ENCODE measurements at regions not wholly inside any gene's neighbourhood (a gene's known extent, or its start where the extent isn't known, plus 50 kb on each side); places are given as distances from the start of the nearest gene placed in this dataset.

- no peak for DNase-seq (ENCODE audit: low read depth in 1 of 2, low spot score in 1 of 2)
These were observed 135.5 kb upstream of the COL8A1 start for GRCh38 chr3:99502871-99503270.

- no peak for DNase-seq (ENCODE audit: low read depth in 1 of 2, low spot score in 1 of 2)
These were observed 137.9 kb upstream of the COL8A1 start for GRCh38 chr3:99500485-99500884.

GRCh38 chr3:99499235-99500158 lies 138.9 kb upstream of the COL8A1 start:
- no peak for DNase-seq (ENCODE audit: low read depth in 1 of 2, low spot score in 1 of 2)

GRCh38 chr3:99498550-99499234 lies 139.7 kb upstream of the COL8A1 start:
- DNase-seq (ENCODE audit: low read depth in 1 of 2, low spot score in 1 of 2), result no peak

GRCh38 chr3:99487894-99488293 lies 150.5 kb upstream of the COL8A1 start:
- DNase-seq (ENCODE audit: low read depth in 1 of 2, low spot score in 1 of 2), result no peak

- no peak for DNase-seq (ENCODE audit: low read depth in 1 of 2, low spot score in 1 of 2)
These were observed 153.1 kb upstream of the COL8A1 start for GRCh38 chr3:99485286-99485685.

GRCh38 chr3:99484871-99485270 lies 153.5 kb upstream of the COL8A1 start:
- no peak for DNase-seq (ENCODE audit: low read depth in 1 of 2, low spot score in 1 of 2)

- no peak for DNase-seq (ENCODE audit: low read depth in 1 of 2, low spot score in 1 of 2)
These were observed 154.6 kb upstream of the COL8A1 start for GRCh38 chr3:99483841-99484240.

- DNase-seq (ENCODE audit: low read depth in 1 of 2, low spot score in 1 of 2), result no peak
These were observed 156.2 kb upstream of the COL8A1 start for GRCh38 chr3:99482191-99482590.

- DNase-seq (ENCODE audit: low read depth in 1 of 2, low spot score in 1 of 2), result no peak
These were observed 156.8 kb upstream of the COL8A1 start for GRCh38 chr3:99481561-99481960.

- DNase-seq (ENCODE audit: low read depth in 1 of 2, low spot score in 1 of 2), result no peak
These were observed 158.6 kb upstream of the COL8A1 start for GRCh38 chr3:99479768-99480167.

GRCh38 chr3:99477650-99478049 lies 160.7 kb upstream of the COL8A1 start:
- DNase-seq (ENCODE audit: low read depth in 1 of 2, low spot score in 1 of 2), result no peak

- DNase-seq (ENCODE audit: low read depth in 1 of 2, low spot score in 1 of 2), result no peak
These were observed 163.2 kb upstream of the COL8A1 start for GRCh38 chr3:99475229-99475628.

GRCh38 chr3:99474776-99475175 lies 163.6 kb upstream of the COL8A1 start:
- no peak for DNase-seq (ENCODE audit: low read depth in 1 of 2, low spot score in 1 of 2)

- no peak for DNase-seq (ENCODE audit: low read depth in 1 of 2, low spot score in 1 of 2)
These were observed 165.1 kb upstream of the COL8A1 start for GRCh38 chr3:99473321-99473751.

GRCh38 chr3:99472385-99472784 lies 166.0 kb upstream of the COL8A1 start:
- no peak for DNase-seq (ENCODE audit: low read depth in 1 of 2, low spot score in 1 of 2)

- DNase-seq (ENCODE audit: low read depth in 1 of 2, low spot score in 1 of 2), result no peak
These were observed 166.8 kb upstream of the COL8A1 start for GRCh38 chr3:99471353-99472323.

GRCh38 chr3:99470841-99471240 lies 167.6 kb upstream of the COL8A1 start:
- DNase-seq (ENCODE audit: low read depth in 1 of 2, low spot score in 1 of 2), result no peak

- DNase-seq (ENCODE audit: low read depth in 1 of 2, low spot score in 1 of 2), result no peak
These were observed 169.5 kb upstream of the COL8A1 start for GRCh38 chr3:99468918-99469317.

- DNase-seq (ENCODE audit: low read depth in 1 of 2, low spot score in 1 of 2), result no peak
These were observed 171.0 kb upstream of the COL8A1 start for GRCh38 chr3:99467420-99467819.

GRCh38 chr3:99466331-99466730 lies 172.1 kb upstream of the COL8A1 start:
- DNase-seq (ENCODE audit: low read depth in 1 of 2, low spot score in 1 of 2), result no peak

Measured in activated CD4-positive, alpha-beta T cell treated with anti-CD3 and anti-CD28 coated beads, Interleukin-2, amount 50 U/mL, for 24 hours (primary cell).